ENCODE measurements at regions not wholly inside any gene's neighbourhood (a gene's known extent, or its start where the extent isn't known, plus 50 kb on each side); places are given as distances from the start of the nearest gene placed in this dataset.
"Not testable (repeated sequence)": the region's sequence is repeated elsewhere in the genome, so short reads cannot be mapped to it uniquely, and the experiment has no call there.

DNA sequence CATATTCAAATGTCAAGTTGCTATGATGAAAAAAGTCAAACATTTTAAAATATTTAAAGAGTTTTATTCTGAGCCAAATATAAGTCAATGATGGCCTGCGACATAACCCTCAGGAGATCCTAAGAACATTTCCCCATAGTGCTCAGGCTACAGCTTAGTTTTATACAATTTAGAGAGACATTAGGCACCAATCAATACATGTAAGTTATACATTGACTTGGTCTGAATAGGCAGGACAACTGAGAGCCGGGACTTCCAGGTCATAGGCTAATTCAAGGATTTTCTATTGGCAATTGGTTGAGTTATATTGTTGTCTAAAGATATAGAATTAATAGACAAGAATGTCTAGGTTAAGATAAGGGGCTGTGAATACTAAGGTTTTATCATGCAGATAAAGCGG is 64.5 kb downstream of the UGT2B28 start:
- not testable (repeated sequence) for H3K9ac ChIP-seq (ENCODE audit: low read depth in 1 of 2, low read length in 2 of 2); H3K27me3 ChIP-seq (ENCODE audit: control insufficient read depth in 4 of 4, insufficient read depth in 4 of 4, low read length in 3 of 4); H3K9me3 ChIP-seq (ENCODE audit: control insufficient read depth in 4 of 4, low read length in 3 of 4); H3K27ac ChIP-seq (ENCODE audit: low read depth in 1 of 2, low read length in 2 of 2); DNase-seq (ENCODE audit: low spot score); H3K36me3 ChIP-seq (ENCODE audit: control insufficient read depth in 4 of 4, insufficient read depth in 3 of 4, low read depth in 1 of 4, low read length in 3 of 4); H3K4me3 ChIP-seq (ENCODE audit: low read depth in 1 of 3, low read length in 3 of 3); H3K4me1 ChIP-seq (ENCODE audit: control insufficient read depth in 4 of 4, insufficient read depth in 4 of 4, low read length in 3 of 4)
- WGBS, result 57% methylated on average over 3 of the region's 3 CpGs

DNA sequence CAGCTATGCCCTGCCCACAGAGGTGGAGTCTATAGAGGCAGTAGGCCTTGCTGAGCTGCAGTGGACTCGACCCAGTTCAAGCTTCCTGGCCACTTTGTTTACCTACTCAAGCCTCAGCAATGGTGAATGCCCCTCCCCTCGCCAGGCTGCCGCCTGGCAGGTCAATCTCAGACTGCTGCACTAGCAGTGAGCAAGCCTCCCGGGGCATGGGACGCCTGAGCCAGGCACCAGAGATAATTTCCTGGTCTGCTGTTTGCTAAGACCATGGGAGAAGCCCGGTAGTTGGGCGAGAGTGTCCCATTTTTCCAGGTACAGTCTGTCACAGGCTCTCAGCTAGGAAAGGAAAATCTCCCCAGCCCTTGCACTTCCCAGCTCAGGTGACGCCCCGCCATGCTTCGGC is 68.5 kb downstream of the UGT2B28 start:
- H3K9ac ChIP-seq (ENCODE audit: low read depth in 1 of 2, low read length in 2 of 2); H3K9me3 ChIP-seq (ENCODE audit: control insufficient read depth in 4 of 4, low read length in 3 of 4); H3K36me3 ChIP-seq (ENCODE audit: control insufficient read depth in 4 of 4, insufficient read depth in 3 of 4, low read depth in 1 of 4, low read length in 3 of 4); H3K27me3 ChIP-seq (ENCODE audit: control insufficient read depth in 4 of 4, insufficient read depth in 4 of 4, low read length in 3 of 4); DNase-seq (ENCODE audit: low spot score); H3K27ac ChIP-seq (ENCODE audit: low read depth in 1 of 2, low read length in 2 of 2); H3K4me3 ChIP-seq (ENCODE audit: low read depth in 1 of 3, low read length in 3 of 3); H3K4me1 ChIP-seq (ENCODE audit: control insufficient read depth in 4 of 4, insufficient read depth in 4 of 4, low read length in 3 of 4): not testable (repeated sequence)
- WGBS, result 83% methylated on average over 10 of the region's 10 CpGs

DNA sequence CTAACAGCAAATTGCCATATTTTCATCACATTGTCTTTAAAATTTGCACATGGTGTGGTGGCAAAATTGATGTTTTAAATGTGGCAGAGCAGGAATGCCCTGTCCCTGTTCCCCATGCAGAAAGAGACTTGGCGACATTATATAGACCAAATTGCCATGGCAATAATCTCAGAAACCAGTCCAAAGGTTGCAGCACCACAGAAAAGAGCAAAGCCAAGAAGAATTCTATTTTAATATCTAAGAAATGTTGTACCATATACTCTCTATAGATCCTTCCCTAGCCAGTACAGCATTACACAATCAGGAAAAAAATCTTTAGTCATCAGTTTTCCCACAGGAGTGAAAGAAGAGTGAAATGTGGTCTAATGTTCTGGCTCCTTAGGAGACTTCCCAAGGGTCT is 80.0 kb downstream of the UGT2B28 start:
- Histone ChIP-seq H3K27ac (ENCODE audit: low read depth in 1 of 2, low read length in 2 of 2) (no peak overlapping the region), H3K4me3 (ENCODE audit: low read depth in 1 of 3, low read length in 3 of 3) (no peak overlapping the region), H3K9me3 (ENCODE audit: control insufficient read depth in 4 of 4, low read length in 3 of 4) (no peaks in the 10 kb centered on the region), H3K36me3 (ENCODE audit: control insufficient read depth in 4 of 4, insufficient read depth in 3 of 4, low read depth in 1 of 4, low read length in 3 of 4) (no peaks in the 10 kb centered on the region), H3K27me3 (ENCODE audit: control insufficient read depth in 4 of 4, insufficient read depth in 4 of 4, low read length in 3 of 4) (no peaks in the 10 kb centered on the region), H3K4me1 (ENCODE audit: control insufficient read depth in 4 of 4, insufficient read depth in 4 of 4, low read length in 3 of 4) (no peaks in the 10 kb centered on the region), H3K9ac (ENCODE audit: low read depth in 1 of 2, low read length in 2 of 2) (no peak overlapping the region)
- WGBS, result 41% methylated on average over 1 of the region's 1 CpG
- TF ChIP-seq, protein P1, sequence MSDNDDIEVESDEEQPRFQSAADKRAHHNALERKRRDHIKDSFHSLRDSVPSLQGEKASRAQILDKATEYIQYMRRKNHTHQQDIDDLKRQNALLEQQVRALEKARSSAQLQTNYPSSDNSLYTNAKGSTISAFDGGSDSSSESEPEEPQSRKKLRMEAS (IDR thresholded peaks at IDR 0.05), result no peak
- no peak for TF ChIP-seq JUND (IDR thresholded peaks at IDR 0.05)
- TF ChIP-seq, protein P2, sequence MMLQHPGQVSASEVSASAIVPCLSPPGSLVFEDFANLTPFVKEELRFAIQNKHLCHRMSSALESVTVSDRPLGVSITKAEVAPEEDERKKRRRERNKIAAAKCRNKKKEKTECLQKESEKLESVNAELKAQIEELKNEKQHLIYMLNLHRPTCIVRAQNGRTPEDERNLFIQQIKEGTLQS (IDR thresholded peaks at IDR 0.05), result no peak
- TF ChIP-seq HNF4G (IDR thresholded peaks at IDR 0.05), result no peak
- TF ChIP-seq, protein P3, sequence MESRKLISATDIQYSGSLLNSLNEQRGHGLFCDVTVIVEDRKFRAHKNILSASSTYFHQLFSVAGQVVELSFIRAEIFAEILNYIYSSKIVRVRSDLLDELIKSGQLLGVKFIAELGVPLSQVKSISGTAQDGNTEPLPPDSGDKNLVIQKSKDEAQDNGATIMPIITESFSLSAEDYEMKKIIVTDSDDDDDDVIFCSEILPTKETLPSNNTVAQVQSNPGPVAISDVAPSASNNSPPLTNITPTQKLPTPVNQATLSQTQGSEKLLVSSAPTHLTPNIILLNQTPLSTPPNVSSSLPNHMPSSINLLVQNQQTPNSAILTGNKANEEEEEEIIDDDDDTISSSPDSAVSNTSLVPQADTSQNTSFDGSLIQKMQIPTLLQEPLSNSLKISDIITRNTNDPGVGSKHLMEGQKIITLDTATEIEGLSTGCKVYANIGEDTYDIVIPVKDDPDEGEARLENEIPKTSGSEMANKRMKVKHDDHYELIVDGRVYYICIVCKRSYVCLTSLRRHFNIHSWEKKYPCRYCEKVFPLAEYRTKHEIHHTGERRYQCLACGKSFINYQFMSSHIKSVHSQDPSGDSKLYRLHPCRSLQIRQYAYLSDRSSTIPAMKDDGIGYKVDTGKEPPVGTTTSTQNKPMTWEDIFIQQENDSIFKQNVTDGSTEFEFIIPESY (IDR thresholded peaks at IDR 0.05), result no peak
- TF ChIP-seq YY1 (IDR thresholded peaks at IDR 0.05), result no peak
- TF ChIP-seq EGR1 (IDR thresholded peaks at IDR 0.05; ENCODE audit: low read depth in 2 of 2), result no peak
- TF ChIP-seq, protein P4, sequence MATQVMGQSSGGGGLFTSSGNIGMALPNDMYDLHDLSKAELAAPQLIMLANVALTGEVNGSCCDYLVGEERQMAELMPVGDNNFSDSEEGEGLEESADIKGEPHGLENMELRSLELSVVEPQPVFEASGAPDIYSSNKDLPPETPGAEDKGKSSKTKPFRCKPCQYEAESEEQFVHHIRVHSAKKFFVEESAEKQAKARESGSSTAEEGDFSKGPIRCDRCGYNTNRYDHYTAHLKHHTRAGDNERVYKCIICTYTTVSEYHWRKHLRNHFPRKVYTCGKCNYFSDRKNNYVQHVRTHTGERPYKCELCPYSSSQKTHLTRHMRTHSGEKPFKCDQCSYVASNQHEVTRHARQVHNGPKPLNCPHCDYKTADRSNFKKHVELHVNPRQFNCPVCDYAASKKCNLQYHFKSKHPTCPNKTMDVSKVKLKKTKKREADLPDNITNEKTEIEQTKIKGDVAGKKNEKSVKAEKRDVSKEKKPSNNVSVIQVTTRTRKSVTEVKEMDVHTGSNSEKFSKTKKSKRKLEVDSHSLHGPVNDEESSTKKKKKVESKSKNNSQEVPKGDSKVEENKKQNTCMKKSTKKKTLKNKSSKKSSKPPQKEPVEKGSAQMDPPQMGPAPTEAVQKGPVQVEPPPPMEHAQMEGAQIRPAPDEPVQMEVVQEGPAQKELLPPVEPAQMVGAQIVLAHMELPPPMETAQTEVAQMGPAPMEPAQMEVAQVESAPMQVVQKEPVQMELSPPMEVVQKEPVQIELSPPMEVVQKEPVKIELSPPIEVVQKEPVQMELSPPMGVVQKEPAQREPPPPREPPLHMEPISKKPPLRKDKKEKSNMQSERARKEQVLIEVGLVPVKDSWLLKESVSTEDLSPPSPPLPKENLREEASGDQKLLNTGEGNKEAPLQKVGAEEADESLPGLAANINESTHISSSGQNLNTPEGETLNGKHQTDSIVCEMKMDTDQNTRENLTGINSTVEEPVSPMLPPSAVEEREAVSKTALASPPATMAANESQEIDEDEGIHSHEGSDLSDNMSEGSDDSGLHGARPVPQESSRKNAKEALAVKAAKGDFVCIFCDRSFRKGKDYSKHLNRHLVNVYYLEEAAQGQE (IDR thresholded peaks at IDR 0.05), result no peak
- TF ChIP-seq TAF1 (conservative IDR thresholded peaks at IDR 0.05), result no peak
- TF ChIP-seq, protein P5, sequence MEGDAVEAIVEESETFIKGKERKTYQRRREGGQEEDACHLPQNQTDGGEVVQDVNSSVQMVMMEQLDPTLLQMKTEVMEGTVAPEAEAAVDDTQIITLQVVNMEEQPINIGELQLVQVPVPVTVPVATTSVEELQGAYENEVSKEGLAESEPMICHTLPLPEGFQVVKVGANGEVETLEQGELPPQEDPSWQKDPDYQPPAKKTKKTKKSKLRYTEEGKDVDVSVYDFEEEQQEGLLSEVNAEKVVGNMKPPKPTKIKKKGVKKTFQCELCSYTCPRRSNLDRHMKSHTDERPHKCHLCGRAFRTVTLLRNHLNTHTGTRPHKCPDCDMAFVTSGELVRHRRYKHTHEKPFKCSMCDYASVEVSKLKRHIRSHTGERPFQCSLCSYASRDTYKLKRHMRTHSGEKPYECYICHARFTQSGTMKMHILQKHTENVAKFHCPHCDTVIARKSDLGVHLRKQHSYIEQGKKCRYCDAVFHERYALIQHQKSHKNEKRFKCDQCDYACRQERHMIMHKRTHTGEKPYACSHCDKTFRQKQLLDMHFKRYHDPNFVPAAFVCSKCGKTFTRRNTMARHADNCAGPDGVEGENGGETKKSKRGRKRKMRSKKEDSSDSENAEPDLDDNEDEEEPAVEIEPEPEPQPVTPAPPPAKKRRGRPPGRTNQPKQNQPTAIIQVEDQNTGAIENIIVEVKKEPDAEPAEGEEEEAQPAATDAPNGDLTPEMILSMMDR (IDR thresholded peaks at IDR 0.05; ENCODE audit: low read depth, low read length, missing input control), result no peak
- TF ChIP-seq FOXA2 (IDR thresholded peaks at IDR 0.05), result no peak
- TF ChIP-seq RAD21 (IDR thresholded peaks at IDR 0.05), result no peak
- no peak for TF ChIP-seq GABPA (IDR thresholded peaks at IDR 0.05 in 1 of 2, conservative IDR thresholded peaks at IDR 0.05 in 1 of 2)
- no peak for TF ChIP-seq NR2F2 (IDR thresholded peaks at IDR 0.05)
- no peak for TF ChIP-seq HNF4A (conservative IDR thresholded peaks at IDR 0.05)
- TF ChIP-seq SP1 (IDR thresholded peaks at IDR 0.05), result no peak
- no peak for TF ChIP-seq FOXA1 (IDR thresholded peaks at IDR 0.05)
- no peak for TF ChIP-seq RXRA (IDR thresholded peaks at IDR 0.05)
- DNase-seq (ENCODE audit: low spot score), result no peak

DNA sequence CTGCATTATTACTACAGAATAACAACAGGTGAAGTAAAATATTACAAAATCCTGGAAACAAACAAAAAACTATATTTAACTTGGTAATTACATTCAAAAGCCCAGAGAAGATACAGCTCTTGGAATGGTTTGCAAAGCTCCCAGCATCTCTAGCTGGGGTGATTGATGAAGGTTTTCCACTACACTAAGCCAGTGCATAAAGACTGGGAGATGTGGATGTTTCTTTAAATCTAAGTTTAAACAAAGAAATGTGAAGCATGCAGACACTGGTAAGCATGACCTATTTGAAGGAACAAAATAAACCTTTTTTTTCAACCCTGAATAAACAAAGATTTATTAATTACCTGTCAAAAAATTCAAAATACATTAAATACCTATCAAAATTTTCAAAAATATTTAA is 80.5 kb downstream of the UGT2B28 start:
- DNase-seq (ENCODE audit: low spot score); H3K27me3 ChIP-seq (ENCODE audit: control insufficient read depth in 4 of 4, insufficient read depth in 4 of 4, low read length in 3 of 4); H3K36me3 ChIP-seq (ENCODE audit: control insufficient read depth in 4 of 4, insufficient read depth in 3 of 4, low read depth in 1 of 4, low read length in 3 of 4); H3K27ac ChIP-seq (ENCODE audit: low read depth in 1 of 2, low read length in 2 of 2); H3K4me1 ChIP-seq (ENCODE audit: control insufficient read depth in 4 of 4, insufficient read depth in 4 of 4, low read length in 3 of 4); H3K9ac ChIP-seq (ENCODE audit: low read depth in 1 of 2, low read length in 2 of 2); H3K9me3 ChIP-seq (ENCODE audit: control insufficient read depth in 4 of 4, low read length in 3 of 4); H3K4me3 ChIP-seq (ENCODE audit: low read depth in 1 of 3, low read length in 3 of 3): not testable (repeated sequence)
